22Rv1 (cell line): ENCODE measurements at regions not wholly inside any gene's neighbourhood (a gene's known extent, or its start where the extent isn't known, plus 50 kb on each side); places are given as distances from the start of the nearest gene placed in this dataset.
"Not testable (repeated sequence)": the region's sequence is repeated elsewhere in the genome, so short reads cannot be mapped to it uniquely, and the experiment has no call there.

Source experiments
- H3K27ac ChIP-seq: fragments of 450-650 bp; 2 replicates; pipeline ENCODE4 v1.5.1; 2017
- ZFX ChIP-seq: fragments of 450-650 bp; IDR thresholded peaks from 2 replicates; pipeline ENCODE4 v1.6.1; 2017; ENCODE audit warnings: antibody characterized with exemption, borderline replicate concordance
- TF ChIP-seq, protein P1 (sequence below): fragments of 450-650 bp; IDR thresholded peaks from 2 replicates; pipeline ENCODE4 v1.5.1; 2017; ENCODE audit warnings: mild to moderate bottlenecking

DNA sequence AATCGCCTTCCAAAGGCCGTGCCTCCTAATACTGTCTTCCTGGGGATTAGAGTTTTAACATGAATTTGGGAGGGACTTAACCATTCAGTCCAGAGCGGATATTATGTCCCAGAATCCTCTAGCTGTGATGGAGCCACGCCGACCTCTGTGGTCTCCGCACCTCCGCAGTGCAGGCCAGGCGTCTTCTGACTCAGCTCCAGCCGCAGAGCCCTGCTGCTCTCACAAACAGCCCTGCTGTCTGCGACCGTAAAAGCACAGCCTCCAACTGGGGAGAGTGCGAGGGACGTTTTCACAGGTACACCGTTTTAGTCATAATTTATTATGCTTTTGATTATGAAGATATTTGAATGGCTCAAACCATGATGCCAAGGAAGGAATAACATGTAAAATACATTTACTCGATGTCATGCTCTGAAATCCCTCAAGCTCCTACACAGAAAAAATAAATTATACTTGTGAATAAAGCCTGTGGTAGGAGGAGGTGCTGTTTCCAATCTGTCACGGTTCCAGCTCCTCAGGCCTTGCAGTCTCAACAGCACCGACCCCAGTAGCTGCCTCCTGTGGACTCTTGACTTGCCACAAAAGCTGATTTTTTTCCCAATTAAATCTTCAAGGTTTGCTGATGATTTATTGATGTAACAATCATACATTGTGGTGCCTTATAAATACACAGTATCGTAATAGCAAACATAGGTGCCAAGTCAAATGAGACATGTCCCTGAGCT is 353.6 kb upstream of the FRG1 start:
- H3K27ac ChIP-seq, result not testable (repeated sequence)

DNA sequence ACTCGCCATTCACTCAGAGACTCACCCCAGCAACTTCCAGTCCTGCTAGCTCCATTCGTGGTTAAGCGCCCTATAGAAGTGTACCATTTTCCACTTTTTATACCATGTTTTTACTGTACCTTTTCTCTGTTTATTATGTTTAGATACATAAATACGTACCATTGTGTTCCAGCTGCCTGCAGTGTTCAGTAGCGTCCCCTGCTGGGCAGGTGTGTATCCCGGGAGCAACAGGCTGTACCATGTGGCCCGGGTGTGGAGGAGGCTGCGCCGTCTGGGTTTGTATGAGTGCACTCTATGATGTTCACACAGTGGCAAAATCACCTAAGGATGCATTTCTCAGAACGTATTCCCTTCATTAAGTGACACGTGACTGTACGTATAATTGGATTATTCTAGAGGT is 351.5 kb upstream of the FRG1 start:
- H3K27ac ChIP-seq, result not testable (repeated sequence)
- TF ChIP-seq, protein P1, sequence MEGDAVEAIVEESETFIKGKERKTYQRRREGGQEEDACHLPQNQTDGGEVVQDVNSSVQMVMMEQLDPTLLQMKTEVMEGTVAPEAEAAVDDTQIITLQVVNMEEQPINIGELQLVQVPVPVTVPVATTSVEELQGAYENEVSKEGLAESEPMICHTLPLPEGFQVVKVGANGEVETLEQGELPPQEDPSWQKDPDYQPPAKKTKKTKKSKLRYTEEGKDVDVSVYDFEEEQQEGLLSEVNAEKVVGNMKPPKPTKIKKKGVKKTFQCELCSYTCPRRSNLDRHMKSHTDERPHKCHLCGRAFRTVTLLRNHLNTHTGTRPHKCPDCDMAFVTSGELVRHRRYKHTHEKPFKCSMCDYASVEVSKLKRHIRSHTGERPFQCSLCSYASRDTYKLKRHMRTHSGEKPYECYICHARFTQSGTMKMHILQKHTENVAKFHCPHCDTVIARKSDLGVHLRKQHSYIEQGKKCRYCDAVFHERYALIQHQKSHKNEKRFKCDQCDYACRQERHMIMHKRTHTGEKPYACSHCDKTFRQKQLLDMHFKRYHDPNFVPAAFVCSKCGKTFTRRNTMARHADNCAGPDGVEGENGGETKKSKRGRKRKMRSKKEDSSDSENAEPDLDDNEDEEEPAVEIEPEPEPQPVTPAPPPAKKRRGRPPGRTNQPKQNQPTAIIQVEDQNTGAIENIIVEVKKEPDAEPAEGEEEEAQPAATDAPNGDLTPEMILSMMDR, result peak; percentile 20; the same call in 1 of the 2 replicates

DNA sequence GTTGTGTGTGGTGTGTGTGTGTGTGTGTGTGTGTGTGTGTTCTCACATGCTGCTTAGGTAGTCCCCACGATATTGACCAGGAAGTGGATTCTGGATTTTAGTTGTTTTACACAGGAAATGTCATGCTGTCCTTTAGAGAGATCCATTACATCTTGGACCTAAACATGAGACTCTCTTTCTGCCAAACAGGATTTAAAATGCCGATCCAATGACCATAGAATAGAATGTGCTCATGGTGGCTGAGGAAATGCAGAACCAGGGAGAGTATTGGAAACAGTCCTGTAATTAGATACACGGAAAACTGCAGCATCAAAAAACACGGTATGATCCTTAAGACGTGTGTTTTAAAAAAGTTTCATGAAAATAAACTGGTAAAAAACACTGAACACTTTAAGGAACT is 347.8 kb upstream of the FRG1 start:
- no peak for TF ChIP-seq ZFX
- TF ChIP-seq, protein P1, result no peak
- no peak overlapping the region for H3K27ac ChIP-seq

DNA sequence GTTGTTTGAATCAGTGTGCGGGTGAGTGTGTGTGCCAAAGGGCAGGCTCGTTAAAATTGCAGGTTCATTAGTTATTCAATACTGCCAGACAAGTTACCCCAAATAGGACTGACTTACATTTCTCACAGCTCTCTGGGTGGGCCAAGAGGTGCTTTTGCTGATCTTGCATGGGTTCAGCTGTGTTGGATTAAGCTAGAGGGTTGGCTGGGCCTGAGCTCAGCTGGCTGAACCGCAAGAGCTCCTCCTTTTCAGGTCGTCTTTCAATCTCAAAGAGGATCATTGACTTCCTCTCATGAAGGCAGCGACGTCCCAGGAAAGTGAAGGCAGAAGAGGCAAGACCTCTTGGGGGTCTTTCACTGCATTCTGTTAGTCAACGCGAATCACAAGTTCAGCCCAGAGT is 343.3 kb upstream of the FRG1 start:
- H3K27ac ChIP-seq, result no peak overlapping the region
- TF ChIP-seq ZFX, result no peak
- TF ChIP-seq, protein P1, result no peak

DNA sequence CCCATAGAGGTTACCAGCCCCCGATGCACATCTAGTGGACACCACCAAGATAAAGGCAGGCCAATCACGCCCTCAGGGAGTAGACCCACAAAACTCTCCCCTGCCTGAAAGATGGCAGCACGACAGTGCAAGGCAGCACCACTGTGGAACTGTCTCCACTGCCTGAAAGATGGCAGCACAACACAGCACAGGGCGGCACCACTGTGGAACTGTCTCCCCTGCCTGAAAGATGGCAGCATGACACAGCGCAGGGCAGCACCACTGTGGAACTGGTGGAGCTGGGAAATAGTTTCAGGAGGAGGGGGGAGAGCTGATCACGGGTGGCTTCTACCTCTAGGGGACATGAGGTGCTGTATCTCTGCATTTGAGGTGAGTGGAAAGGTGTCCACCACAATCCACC is 340.4 kb upstream of the FRG1 start:
- TF ChIP-seq, protein P1, result no peak
- no peak for TF ChIP-seq ZFX
- H3K27ac ChIP-seq, result no peak overlapping the region

DNA sequence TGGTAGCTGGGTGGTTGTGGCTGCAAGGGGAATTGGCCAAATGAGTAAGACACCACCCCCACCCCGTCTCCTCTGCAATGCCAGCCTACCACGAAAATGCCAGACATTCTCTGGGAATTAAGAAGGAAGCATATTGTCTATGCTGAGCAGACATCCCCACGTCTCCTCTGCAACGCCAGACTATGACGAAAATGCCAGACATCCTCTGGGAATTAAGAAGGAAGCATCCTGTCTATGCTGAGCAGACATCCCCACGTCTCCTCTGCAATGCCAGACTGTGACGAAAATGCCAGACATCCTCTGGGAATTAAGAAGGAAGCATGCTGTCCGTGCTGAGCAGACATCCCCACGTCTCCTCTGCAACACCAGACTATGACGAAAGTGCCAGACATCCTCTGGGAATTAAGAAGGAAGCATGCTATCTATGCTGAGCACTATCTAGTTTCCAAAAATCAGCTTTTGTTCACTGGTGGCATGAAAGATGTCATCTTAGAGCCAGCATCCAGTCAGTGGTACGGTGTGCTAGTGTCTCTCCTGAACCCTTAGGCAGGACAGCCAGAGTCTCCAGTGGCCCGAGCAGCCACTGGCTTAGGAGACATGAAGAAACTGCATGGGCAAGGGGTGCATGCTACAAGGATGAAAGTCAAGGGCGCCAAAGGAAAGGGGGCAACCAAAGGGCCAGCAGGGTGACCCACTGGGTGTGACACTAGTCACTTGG is 339.8 kb upstream of the FRG1 start:
- H3K27ac ChIP-seq, result no peak overlapping the region
- TF ChIP-seq, protein P1, result no peak
- no peak for TF ChIP-seq ZFX

DNA sequence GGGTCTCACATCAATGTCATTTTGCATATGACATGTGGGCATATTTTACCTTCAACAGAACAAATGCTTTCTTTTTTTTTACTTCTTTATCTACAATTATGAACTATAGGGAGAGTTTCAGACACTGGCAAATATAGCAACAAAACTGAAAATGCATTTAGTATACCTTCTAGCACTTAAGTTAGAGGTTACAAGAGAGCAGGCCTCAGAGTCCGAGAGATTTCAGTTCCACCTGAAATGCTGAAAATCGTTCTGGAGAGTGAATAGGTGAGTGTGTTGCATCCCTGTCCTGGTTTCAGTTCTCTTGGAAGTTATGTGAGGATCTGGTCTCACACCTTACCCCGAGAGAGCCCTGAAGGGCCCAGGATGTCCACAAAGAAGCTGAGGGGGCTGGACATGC is 337.8 kb upstream of the FRG1 start:
- not testable (repeated sequence) for H3K27ac ChIP-seq

DNA sequence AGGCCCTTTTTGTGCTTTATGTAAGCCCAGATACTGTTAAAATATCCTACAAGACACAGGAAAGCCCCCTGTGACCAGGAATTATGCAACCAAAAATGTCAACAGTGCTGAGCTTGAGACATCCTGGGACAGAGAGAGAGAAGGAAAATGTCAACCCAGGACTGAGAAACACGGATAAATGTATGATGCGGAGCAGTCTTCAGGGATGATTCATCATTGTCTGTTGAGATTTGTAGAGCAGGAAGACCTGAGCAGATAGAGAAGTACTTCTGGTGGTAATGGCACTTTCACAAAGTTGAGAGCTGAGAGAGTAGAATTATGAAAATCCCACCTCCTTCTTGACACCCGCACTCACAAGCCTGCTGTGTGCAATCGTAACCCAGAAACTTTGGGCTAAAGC is 330.1 kb upstream of the FRG1 start:
- H3K27ac ChIP-seq, result not testable (repeated sequence)

DNA sequence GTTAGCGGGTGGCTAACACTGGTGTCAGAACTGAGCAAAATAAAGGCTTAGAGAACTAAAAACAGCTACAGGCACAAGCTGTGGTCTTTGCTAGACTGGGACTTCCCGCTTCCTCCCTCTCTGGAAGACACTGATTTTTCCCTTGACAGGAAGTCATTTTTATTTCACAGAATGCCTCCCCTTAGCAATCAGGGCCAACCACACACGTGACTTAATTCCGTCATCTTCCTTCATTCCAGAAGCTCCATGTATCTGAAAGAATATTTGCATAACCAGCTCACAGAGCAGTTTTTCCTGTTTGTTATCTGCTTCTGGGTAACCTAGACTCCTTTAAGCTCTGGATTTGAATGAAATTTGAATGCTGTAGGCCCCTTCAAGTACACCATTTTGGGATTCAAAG is 327.5 kb upstream of the FRG1 start:
- no peak overlapping the region for H3K27ac ChIP-seq
- TF ChIP-seq, protein P1, result no peak
- TF ChIP-seq ZFX, result no peak
